ENCODE measurements at regions not wholly inside any gene's neighbourhood (a gene's known extent, or its start where the extent isn't known, plus 50 kb on each side); places are given as distances from the start of the nearest gene placed in this dataset.

DNA sequence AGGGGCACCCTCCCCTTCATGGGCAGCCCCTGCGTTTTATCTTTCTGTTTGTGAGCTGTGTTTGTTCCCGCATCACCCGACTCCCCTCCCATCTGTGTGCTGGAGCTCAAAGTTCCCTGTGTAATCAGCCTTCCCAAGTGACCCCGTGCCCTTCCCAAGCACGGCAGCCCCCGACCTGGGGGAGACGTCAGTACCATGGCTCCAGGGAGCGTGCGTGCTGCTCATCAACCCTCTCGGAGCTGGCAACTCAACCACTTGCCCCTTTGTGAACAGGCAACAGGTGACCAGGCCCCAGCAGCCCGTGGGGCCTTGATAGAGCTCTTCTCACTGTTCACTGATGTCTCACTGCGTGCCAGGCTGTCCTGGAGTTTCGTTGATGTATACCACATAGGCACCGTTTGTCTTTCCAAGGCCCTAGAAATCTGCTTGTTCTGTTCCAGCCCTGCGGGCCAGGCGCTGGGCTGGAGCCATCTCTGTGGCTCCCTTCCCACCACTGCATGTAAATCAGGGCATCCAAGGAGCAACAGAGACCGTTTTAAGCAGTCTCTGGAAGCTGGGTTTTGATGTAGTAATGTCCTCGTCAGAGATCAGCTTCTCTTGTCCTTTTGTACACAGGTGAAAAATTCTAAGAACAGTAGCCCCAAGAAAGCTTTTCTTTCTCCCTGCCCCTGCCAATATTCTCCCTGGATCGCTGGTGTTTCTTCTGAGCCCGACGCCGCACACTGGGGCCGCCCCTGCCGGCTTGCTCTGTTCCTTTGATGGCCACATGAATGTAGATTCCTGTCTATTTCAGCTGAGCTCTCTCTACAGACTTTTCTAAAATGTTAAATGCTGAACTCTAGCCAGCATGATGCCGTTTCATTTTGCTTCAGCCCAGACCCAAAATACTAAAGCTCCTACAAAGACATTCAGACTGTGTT lies 107.0 kb upstream of the PTPRM start:
- H3K4me3 ChIP-seq (ENCODE audit: low read depth, low read length): no peak overlapping the region
- DNase-seq (ENCODE audit: low read depth): no peak

GRCh38 chr18:7464245-7464966 lies 102.7 kb upstream of the PTPRM start:
- TF ChIP-seq CTCF (IDR thresholded peaks at IDR 0.05; ENCODE audit: insufficient read depth, low read length): no peak
- DNase-seq (ENCODE audit: low read depth): no peak
- H3K4me3 ChIP-seq (ENCODE audit: low read depth, low read length): no peak overlapping the region

More for the DNA sequence above, 107.0 kb upstream of the PTPRM start:
- no peak for TF ChIP-seq CTCF (IDR thresholded peaks at IDR 0.05; ENCODE audit: insufficient read depth, low read length)

- no peak for DNase-seq (ENCODE audit: low read depth)
- TF ChIP-seq CTCF (IDR thresholded peaks at IDR 0.05; ENCODE audit: insufficient read depth, low read length): no peak
Measured at GRCh38 chr18:7466190-7466589, 100.9 kb upstream of the PTPRM start.

GRCh38 chr18:7467708-7468466 lies 99.2 kb upstream of the PTPRM start:
- no peak for DNase-seq (ENCODE audit: low read depth)
- no peak overlapping the region for H3K4me3 ChIP-seq (ENCODE audit: low read depth, low read length)
- no peak for TF ChIP-seq CTCF (IDR thresholded peaks at IDR 0.05; ENCODE audit: insufficient read depth, low read length)

More at GRCh38 chr18:7466190-7466589, 100.9 kb upstream of the PTPRM start:
- no peak overlapping the region for H3K4me3 ChIP-seq (ENCODE audit: low read depth, low read length)

DNA sequence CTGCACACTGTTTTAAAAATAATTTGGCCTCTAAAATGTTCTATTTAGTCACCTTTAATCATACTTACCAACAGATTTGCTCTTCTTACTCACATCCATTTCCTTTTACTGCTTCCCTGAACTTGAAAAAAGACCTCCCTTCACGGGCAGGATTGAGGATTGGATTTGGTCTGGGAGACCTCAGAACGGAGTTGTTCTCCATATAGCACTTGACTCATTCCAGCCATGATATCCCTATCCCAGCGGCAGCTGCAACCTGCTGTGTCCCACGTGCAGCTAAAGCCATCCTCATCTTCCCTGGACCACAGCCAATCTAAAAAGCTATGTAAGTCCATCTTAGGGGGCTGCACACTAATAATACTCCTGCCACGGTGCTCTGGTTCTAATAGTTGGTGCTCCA lies 97.0 kb upstream of the PTPRM start:
- H3K4me3 ChIP-seq (ENCODE audit: low read depth, low read length): no peak overlapping the region
- DNase-seq (ENCODE audit: low read depth): no peak
- no peak for TF ChIP-seq CTCF (IDR thresholded peaks at IDR 0.05; ENCODE audit: insufficient read depth, low read length)

DNA sequence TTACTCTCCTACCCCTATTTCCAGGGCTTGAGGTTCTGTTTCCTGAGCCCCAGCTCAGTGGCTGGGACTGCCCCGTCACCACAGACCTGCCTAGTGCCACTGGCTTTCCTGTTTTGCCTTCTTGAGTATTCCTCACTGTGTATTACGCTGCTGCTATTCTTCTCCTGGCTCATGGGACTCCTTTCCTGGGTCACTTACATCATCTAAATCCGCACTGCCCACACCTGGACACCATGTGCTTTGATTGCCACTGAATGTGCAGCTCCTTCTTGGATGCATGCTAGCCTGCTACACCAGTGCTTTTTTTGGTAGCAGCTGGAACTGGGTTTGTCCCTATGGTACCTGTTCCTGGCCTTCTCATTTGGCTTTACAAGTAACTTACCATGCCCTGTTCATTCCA lies 96.6 kb upstream of the PTPRM start:
- no peak for DNase-seq (ENCODE audit: low read depth)
- TF ChIP-seq CTCF (IDR thresholded peaks at IDR 0.05; ENCODE audit: insufficient read depth, low read length): no peak
- no peak overlapping the region for H3K4me3 ChIP-seq (ENCODE audit: low read depth, low read length)
